ENCODE measurements at regions not wholly inside any gene's neighbourhood (a gene's known extent, or its start where the extent isn't known, plus 50 kb on each side); places are given as distances from the start of the nearest gene placed in this dataset.

DNA sequence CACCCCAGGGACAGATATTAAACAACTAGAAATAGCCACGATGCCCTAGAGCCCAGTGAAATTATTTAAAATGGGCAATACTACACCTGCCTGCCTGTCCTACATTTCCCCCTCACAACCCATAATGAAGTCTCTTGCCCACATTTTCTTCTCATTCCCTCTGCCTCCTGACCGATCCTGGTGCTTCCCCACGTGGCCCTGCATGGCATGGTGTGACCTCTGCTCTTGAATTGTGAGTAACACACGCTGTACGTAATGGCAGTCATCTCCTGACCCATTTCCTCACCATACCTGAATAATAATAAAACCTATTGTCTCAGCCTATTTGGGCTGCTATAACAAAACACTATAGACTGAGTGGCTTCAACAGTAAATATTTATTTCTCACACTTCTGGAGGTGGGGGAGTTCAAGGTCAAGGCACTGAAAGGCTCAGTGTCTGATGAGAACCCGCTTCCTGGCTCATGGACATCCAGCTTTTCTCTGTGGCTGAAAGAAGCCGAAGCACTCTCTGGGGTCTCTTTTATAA lies 77.0 kb upstream of the ENPP6 start:
- no peaks in the 10 kb centered on the region for H3K27me3 ChIP-seq
- H3K4me1 ChIP-seq, result peaks cover 0 to 10% (median 0%) of the 10 kb centered on the region in 4 donors
- no peak overlapping the region for H3K4me3 ChIP-seq
- 78 to 88% methylated on average over 7 of the region's 7 CpGs for WGBS, 2 donors
- H3K36me3 ChIP-seq, result no peaks in the 10 kb centered on the region
- TF ChIP-seq, protein P1, sequence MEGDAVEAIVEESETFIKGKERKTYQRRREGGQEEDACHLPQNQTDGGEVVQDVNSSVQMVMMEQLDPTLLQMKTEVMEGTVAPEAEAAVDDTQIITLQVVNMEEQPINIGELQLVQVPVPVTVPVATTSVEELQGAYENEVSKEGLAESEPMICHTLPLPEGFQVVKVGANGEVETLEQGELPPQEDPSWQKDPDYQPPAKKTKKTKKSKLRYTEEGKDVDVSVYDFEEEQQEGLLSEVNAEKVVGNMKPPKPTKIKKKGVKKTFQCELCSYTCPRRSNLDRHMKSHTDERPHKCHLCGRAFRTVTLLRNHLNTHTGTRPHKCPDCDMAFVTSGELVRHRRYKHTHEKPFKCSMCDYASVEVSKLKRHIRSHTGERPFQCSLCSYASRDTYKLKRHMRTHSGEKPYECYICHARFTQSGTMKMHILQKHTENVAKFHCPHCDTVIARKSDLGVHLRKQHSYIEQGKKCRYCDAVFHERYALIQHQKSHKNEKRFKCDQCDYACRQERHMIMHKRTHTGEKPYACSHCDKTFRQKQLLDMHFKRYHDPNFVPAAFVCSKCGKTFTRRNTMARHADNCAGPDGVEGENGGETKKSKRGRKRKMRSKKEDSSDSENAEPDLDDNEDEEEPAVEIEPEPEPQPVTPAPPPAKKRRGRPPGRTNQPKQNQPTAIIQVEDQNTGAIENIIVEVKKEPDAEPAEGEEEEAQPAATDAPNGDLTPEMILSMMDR (IDR thresholded peaks at IDR 0.05), result no peak
- TF ChIP-seq EP300 (IDR thresholded peaks at IDR 0.05) (no peak), POLR2A (IDR thresholded peaks at IDR 0.05) (no peak)
- H3K27ac ChIP-seq, result no peak overlapping the region
- DNase-seq (ENCODE audit: low spot score in 2 of 2), result no peak
- peaks cover 0 to 4% (median 0%) of the 10 kb centered on the region in 4 donors for H3K9me3 ChIP-seq

GRCh38 chr4:184293552-184293951 lies 75.9 kb upstream of the ENPP6 start:
- Histone ChIP-seq H3K36me3 (no peaks in the 10 kb centered on the region), H3K4me1 (peaks cover 0 to 15% (median 0%) of the 10 kb centered on the region in 4 donors), H3K9me3 (peaks cover 0 to 4% (median 0%) of the 10 kb centered on the region in 4 donors), H3K4me3 (no peak overlapping the region), H3K27me3 (no peaks in the 10 kb centered on the region), H3K27ac (no peak overlapping the region)
- no peak for DNase-seq (ENCODE audit: low spot score in 2 of 2)
- TF ChIP-seq EP300 (IDR thresholded peaks at IDR 0.05) (no peak), POLR2A (IDR thresholded peaks at IDR 0.05) (no peak)
- TF ChIP-seq, protein P1 (IDR thresholded peaks at IDR 0.05), result no peak
- 56 to 60% methylated on average over 6 of the region's 6 CpGs for WGBS, 2 donors

DNA sequence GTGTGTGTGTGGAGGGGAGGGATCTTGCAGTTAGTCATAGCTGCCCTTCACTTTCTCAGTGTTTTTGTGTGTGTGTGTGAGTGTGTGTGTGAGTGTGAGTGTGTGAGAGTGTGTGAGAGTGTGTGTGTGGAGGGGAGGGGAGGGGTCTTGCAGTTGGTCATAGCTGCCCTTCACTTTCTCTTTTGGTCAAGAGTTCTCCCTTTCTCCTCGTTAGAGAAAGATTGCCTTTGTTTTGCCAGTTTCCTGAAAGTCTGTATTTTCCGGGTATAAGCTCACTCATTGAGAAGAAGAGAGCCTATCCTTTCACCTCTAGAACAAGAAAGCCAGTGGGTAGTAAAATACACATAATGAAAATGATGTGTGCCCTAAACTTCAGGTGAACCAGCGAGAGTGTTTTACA lies 75.2 kb upstream of the ENPP6 start:
- no peak overlapping the region for H3K27ac ChIP-seq
- WGBS, 2 donors, result 44 to 49% methylated on average over 3 of the region's 3 CpGs
- H3K36me3 ChIP-seq, result no peaks in the 10 kb centered on the region
- no peaks in the 10 kb centered on the region for H3K27me3 ChIP-seq
- TF ChIP-seq, protein P1 (IDR thresholded peaks at IDR 0.05), result no peak
- TF ChIP-seq POLR2A (IDR thresholded peaks at IDR 0.05) (no peak), EP300 (IDR thresholded peaks at IDR 0.05) (no peak)
- no peak overlapping the region for H3K4me3 ChIP-seq
- H3K4me1 ChIP-seq, result peaks cover 0 to 22% (median 4%) of the 10 kb centered on the region in 4 donors
- H3K9me3 ChIP-seq, result peaks cover 0 to 4% (median 0%) of the 10 kb centered on the region in 4 donors
- DNase-seq (ENCODE audit: low spot score in 2 of 2), result no peak

- no peaks in the 10 kb centered on the region for H3K36me3 ChIP-seq
- H3K4me3 ChIP-seq, result no peak overlapping the region
- H3K27me3 ChIP-seq, result no peaks in the 10 kb centered on the region
- DNase-seq (ENCODE audit: low spot score in 2 of 2), result no peak
- H3K27ac ChIP-seq, result no peak overlapping the region
- WGBS, 2 donors, result 91 to 95% methylated on average over 3 of the region's 3 CpGs
- TF ChIP-seq EP300 (IDR thresholded peaks at IDR 0.05) (no peak), POLR2A (IDR thresholded peaks at IDR 0.05) (no peak)
- TF ChIP-seq, protein P1 (IDR thresholded peaks at IDR 0.05), result no peak
- H3K9me3 ChIP-seq, result peaks cover 0 to 4% (median 0%) of the 10 kb centered on the region in 4 donors
- peaks cover 0 to 26% (median 8%) of the 10 kb centered on the region in 4 donors for H3K4me1 ChIP-seq
These were observed 74.8 kb upstream of the ENPP6 start for GRCh38 chr4:184292465-184292867.

GRCh38 chr4:184289179-184289535 lies 71.5 kb upstream of the ENPP6 start:
- H3K27ac ChIP-seq, result peak overlapping the region in 1 of 4 donors; percentile 50
- H3K27me3 ChIP-seq, result no peaks in the 10 kb centered on the region
- peaks cover 0 to 28% (median 8%) of the 10 kb centered on the region in 4 donors for H3K4me1 ChIP-seq
- 77 to 84% methylated on average over 3 of the region's 3 CpGs for WGBS, 2 donors
- no peaks in the 10 kb centered on the region for H3K36me3 ChIP-seq
- TF ChIP-seq POLR2A (IDR thresholded peaks at IDR 0.05), result no peak
- TF ChIP-seq, protein P1 (IDR thresholded peaks at IDR 0.05), result no peak
- no peak for TF ChIP-seq EP300 (IDR thresholded peaks at IDR 0.05)
- DNase-seq (ENCODE audit: low spot score in 2 of 2), result no peak
- no peaks in the 10 kb centered on the region for H3K9me3 ChIP-seq
- H3K4me3 ChIP-seq, result no peak overlapping the region
